NCI-H1417 (cell line): ENCODE measurements at regions not wholly inside any gene's neighbourhood (a gene's known extent, or its start where the extent isn't known, plus 50 kb on each side); places are given as distances from the start of the nearest gene placed in this dataset.

ENCODE experiments used
- DNase-seq, 3 experiments: peaks; one replicate each; lab custom pipeline; 2025; lab: John Stamatoyannopoulos, UW

- DNase-seq = no peak
Observed at GRCh38 chr1:239786464-239786863, 305.2 kb upstream of the FMN2 start.

GRCh38 chr1:239792157-239792556 is 299.5 kb upstream of the FMN2 start:
- DNase-seq = no peak

- no peak for DNase-seq
Observed at GRCh38 chr1:239795304-239795703, 296.4 kb upstream of the FMN2 start.

- peak in 2 of 3 experiments; percentile 15 to 73 for DNase-seq
Observed at GRCh38 chr1:239799617-239800016, 292.1 kb upstream of the FMN2 start.

- DNase-seq = no peak
Observed at GRCh38 chr1:239800861-239801260, 290.8 kb upstream of the FMN2 start.

- no peak for DNase-seq
Observed at GRCh38 chr1:239802275-239802674, 289.4 kb upstream of the FMN2 start.

DNA sequence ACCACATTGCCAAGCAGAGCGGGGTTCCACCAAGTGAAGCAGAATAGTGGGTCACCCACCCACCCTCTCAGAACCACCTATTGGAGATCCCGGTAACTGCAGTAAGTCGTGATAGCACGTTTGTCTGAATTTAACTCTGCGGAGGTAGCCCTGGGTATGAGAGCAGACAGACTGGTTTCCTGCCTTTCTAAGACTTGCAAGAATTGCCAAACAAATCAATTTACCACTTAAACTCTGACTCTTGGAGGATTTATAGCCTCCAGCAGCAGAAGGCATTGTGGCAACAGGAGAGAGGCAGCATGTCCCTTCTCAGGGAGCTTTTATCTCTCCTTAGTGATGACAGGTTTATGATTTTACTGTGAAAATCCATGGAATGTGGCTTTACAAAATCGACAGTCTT is 287.9 kb upstream of the FMN2 start:
- peak in 1 of 3 experiments; percentile 30 for DNase-seq

DNA sequence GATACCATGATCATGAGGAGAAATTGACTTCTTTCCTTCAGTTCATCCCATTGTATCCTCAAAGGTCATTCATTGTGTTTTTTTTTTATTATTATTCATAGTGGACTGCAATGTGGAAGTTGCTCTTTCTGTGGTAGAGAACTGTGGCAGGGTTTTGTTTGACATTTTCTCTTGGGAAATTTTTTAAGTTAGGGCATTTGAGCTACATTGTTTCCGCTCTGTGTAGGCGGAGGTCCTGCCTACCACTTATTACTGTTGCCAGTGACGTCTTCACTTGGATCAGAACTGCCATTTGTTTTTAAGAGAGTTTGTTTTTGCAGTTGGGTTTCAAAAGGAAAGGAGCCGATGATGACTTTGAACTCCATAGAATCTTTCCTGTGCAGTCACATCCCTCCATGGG is 287.4 kb upstream of the FMN2 start:
- DNase-seq = no peak

GRCh38 chr1:239805042-239805441 is 286.6 kb upstream of the FMN2 start:
- no peak for DNase-seq

- no peak for DNase-seq
Observed at GRCh38 chr1:239805851-239806772, 285.6 kb upstream of the FMN2 start.

GRCh38 chr1:239806897-239807296 is 284.8 kb upstream of the FMN2 start:
- DNase-seq = no peak

- no peak for DNase-seq
Observed at GRCh38 chr1:239807361-239807760, 284.3 kb upstream of the FMN2 start.

- no peak for DNase-seq
Observed at GRCh38 chr1:239810061-239810481, 281.6 kb upstream of the FMN2 start.

- peak in 2 of 3 experiments; percentile 10 to 11 for DNase-seq
Observed at GRCh38 chr1:239811211-239811885, 280.3 kb upstream of the FMN2 start.

DNA sequence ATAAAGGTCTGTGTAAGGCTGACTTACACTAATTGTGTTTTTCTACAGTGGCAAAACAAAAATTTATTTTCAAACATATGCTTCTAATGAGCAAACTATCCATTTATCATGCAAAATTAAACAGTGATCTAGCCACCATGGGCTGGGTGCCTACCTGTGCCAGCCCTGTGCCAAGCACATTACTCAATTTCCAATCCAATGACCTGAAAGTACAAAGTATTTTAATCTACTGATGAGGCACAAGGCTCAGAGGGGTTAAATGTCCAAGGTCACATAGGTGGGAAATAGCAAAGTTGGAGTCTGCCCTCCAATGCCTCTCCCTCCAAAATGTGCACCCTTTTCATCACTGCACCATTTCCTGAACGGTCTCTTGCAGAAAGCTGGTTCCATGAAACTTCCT is 279.1 kb upstream of the FMN2 start:
- no peak for DNase-seq

DNA sequence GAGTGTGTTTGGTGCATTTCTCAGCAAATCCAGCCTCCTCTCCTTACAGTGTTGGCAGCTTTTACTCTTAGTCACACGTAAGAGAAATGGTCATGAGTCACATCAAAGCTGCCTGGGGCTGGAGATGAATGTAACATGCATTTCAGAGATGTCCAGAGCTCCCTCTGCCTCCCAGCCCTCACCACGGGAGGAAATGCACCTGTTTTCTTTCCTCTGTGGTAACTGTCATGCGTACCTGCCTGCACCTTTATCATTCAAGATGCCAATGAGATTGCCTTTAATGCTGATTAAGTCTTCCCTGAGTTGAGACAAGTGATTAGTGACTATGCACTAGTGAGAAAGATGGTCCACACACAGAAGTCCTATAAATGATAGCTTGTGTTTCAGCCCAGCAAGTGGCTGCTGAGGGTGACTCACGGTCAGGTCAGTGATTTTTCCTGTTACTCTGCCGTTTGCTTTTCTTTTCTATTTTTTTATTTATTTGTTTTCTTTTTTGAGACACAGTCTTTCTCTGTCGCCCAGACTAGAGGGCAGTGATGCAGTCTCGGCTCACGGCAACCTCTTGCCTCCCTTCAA is 277.3 kb upstream of the FMN2 start:
- DNase-seq = peak in 1 of 3 experiments; percentile 32

GRCh38 chr1:239815074-239815473 is 276.6 kb upstream of the FMN2 start:
- DNase-seq = no peak

DNA sequence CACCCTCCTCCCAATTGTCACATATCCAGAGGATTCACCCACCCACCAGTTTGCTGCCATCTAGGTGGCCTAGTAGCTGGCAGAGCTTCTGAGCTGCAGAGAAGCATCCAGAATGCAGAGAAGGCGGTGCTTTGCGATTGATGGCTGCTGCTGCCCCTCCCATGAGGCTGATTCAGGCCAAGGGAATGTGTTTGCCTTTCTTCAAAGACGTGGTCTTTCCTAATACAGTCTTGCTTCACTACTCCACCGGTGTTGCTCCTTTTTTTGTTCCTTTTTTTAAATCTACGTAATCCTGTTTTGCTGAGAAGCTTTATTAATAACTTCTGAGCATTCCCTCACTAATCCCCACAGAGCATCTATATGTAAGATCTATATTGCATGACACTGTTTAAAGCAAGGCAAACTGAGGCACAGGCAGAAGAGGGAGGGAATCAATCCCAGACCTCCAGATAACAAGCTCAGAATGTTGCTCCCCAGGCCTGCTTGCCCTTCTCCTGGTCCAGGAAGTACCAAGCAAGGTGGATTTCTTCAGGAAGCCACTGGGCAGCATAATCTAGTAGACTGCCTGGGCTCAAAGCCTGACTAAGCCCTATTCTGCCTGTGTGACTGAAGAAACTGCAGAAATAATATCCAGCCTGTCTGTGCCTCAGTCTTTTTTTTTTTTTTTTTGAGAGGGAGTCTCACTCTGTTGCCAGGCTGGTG is 275.5 kb upstream of the FMN2 start:
- no peak for DNase-seq

GRCh38 chr1:239817276-239817675 is 274.4 kb upstream of the FMN2 start:
- DNase-seq = no peak

DNA sequence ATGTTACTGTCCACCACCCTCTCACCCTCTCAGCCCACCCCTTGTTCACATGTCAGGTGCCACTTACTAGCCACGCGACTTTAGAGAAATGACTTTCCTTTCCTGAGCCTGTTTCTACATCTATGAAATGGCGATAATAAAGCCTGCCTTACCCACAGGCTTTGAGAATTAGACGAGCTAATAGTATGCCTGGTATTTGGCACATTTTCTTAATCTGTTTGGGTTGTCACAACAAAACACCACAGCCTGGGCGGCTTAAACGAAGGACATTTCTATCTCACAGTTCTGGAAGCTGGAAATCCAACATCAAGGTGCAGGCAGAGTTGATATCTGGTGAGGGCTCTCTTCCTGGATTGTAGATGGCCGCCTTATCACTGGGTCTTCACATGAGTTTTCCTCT is 273.9 kb upstream of the FMN2 start:
- no peak for DNase-seq

DNA sequence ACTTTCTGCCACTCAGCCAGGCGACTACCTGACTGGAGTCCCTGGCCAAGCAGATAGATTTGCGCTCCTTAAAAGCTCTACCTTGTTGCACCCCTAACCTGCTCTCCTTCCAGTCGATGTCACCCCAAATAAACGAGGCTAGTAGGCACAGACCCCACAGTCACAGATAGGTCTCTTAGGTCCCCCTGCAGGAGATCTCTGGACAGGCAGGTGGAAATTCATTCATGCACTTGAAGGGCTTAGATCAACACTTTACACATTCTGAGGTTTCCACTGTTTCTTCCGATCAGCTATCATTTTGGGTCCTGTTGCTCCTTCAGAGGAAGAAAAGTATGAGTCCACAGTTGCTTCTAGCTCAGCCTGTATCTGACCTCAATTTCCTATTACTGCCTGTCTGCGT is 272.6 kb upstream of the FMN2 start:
- peak in 1 of 3 experiments; percentile 3 for DNase-seq

DNA sequence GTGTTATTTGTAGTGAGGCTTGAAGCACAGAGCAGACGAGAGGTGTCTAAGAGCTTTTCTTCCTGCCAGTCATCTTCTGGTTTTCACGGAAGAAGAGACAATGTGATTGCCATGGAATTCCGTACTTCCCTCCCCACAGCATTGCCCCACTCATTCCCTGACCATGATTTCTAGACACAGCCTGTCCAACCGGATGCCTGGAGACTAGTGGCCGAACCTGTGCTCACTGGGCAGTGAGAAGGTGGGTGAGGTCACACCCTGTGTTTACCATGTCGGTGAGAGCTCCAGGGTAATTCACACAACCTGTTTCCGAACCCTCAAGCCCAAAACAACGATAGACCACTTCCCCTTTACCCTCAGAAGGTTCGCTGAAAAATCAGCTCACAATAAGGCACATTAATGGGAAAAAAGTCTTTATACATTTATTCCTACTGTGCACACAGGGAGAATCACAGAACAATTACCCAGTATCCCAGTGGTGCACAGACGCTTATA is 271.9 kb upstream of the FMN2 start:
- no peak for DNase-seq
